Heart right ventricle (tissue), 16 donors: ENCODE measurements at regions not wholly inside any gene's neighbourhood (a gene's known extent, or its start where the extent isn't known, plus 50 kb on each side); places are given as distances from the start of the nearest gene placed in this dataset.
"Not testable (repeated sequence)": the region's sequence is repeated elsewhere in the genome, so short reads cannot be mapped to it uniquely, and the experiment has no call there.

Source experiments
- ATAC-seq, 8 donors: fragments of 200-7000 bp; cut with Tn5 transposase; one replicate each; pipeline ENCODE4 v1.9.1; 2020; ENCODE audit warnings: mild to moderate bottlenecking in 8 of 8, moderate library complexity in 8 of 8, moderate number of reproducible peaks in 1 of 8
- DNase-seq, 2 donors: peaks; one replicate each; pipeline ENCODE4 v3.0.0-alpha.2; 2020
- H3K27ac ChIP-seq, 10 donors: fragments of 200-600 bp; sonication (generic) in 2 of 10; one replicate each; pipeline versions ENCODE4 v1.5.0 to v1.8.0; 2020 to 2022; ENCODE audit warnings: mild to moderate bottlenecking in 3 of 10
- H3K27me3 ChIP-seq, 7 donors: fragments of 200-600 bp; one replicate each; pipeline ENCODE4 v1.8.0; 2021 to 2022; ENCODE audit warnings: mild to moderate bottlenecking in 2 of 7
- H3K36me3 ChIP-seq, 9 donors: fragments of 200-600 bp; sonication (generic) in 1 of 9; one replicate each; pipeline versions ENCODE4 v1.5.0 to v1.8.0; 2020 to 2022; ENCODE audit warnings: mild to moderate bottlenecking in 2 of 9
- H3K4me1 ChIP-seq, 9 donors: fragments of 200-600 bp; sonication (generic) in 1 of 9; one replicate each; pipeline versions ENCODE4 v1.5.0 to v1.8.0; 2020 to 2022; ENCODE audit warnings: mild to moderate bottlenecking in 4 of 9
- H3K4me3 ChIP-seq, 10 donors: fragments of 200-600 bp; sonication (generic) in 2 of 10; one replicate each; pipeline versions ENCODE4 v1.5.0 to v1.8.0; 2020 to 2022; ENCODE audit warnings: mild to moderate bottlenecking in 7 of 10, moderate library complexity in 2 of 10
- H3K9me3 ChIP-seq, 11 donors: fragments of 200-600 bp in 10 of 11; sonication (generic) in 2 of 11; one replicate each; pipeline versions ENCODE4 v1.5.0 to v1.8.0; 2013 to 2022; ENCODE audit warnings: mild to moderate bottlenecking in 2 of 11, control low read depth in 1 of 11, moderate library complexity in 1 of 11
- CTCF ChIP-seq, 9 donors: fragments of 200-600 bp; sonication (generic) in 2 of 9; IDR thresholded peaks; one replicate each; pipeline versions ENCODE4 v1.5.0 to v1.8.0; 2021 to 2022; ENCODE audit warnings: antibody characterized with exemption in 9 of 9, mild to moderate bottlenecking in 5 of 9, moderate library complexity in 1 of 9
- WGBS, 2 donors: extraction: QIAGEN DNeasy Blood & Tissue Kit; methylation state at CpG; one replicate each; pipeline ENCODE4 v1.1.7; 2013; ENCODE audit warnings: inconsistent platforms in 1 of 2; 5-methylcytosine and 5-hydroxymethylcytosine counted together
- intact Hi-C, 10 donors: fragments of 100-400 bp; cut with DNase I; formaldehyde crosslinking; loops; one replicate each; pipeline versions ENCODE4 v1.11.1 to v1.14.2; 2022
- donor health status: Arrhythmogenic right ventricular cardiomyopathy.
- donor health status: ischemic (EF 13 %, LVEDD 7.1; RV severe dilation, severe dysfunction).
- donor health status: healthy with polysubstance abuse.
- donor health status: DM: no; HTN: yes; CAD: no.
- donor health status: DM: no; HTN: no; CAD: no.
- donor health status: ischemic (EF 25% LVEDD 6.9; RV normal size, moderate dysfunction).
- donor health status: ischemic (EF 25% LVEDD 5.7; RV mildly dilated, moderate dysfunction).
- donor health status: healthy.
- donor health status: DM: yes; HTN: yes; CAD: no.
- donor health status: Ischemic cardiomyopathy.
- donor health status: ischemic (EF 35%, LVEDD 5.7; RV mildly dilated, moderate dysfunction).
- donor health status: nonischemic (EF 11% LVEDD 7.7; RV severe dilation, severe dysfunction).
- donor health status: DM: yes; HTN: yes; CAD: no.
- donor health status: PGD.
- donor health status: ischemic (EF 29% LVEDD 5.4; RV normal size, mild dysfunction).
- donor health status: nonischemic (EF 23%, LVEDD 6.1; RV moderate dilation, normal function).

GRCh38 chr10:52394246-52394645, 80.2 kb downstream of the DKK1 start:
- H3K4me3 ChIP-seq, result no peak overlapping the region
- DNase-seq (no peak), ATAC-seq (no peak)
- no peaks in the 10 kb centered on the region for H3K36me3 ChIP-seq
- H3K9me3 ChIP-seq, result no peaks in the 10 kb centered on the region
- no peak overlapping the region for H3K27ac ChIP-seq
- intact Hi-C loops, result no loop called here
- 59 to 73% methylated on average over 1 of the region's 1 CpG for WGBS, 2 donors
- H3K27me3 ChIP-seq, result no peaks in the 10 kb centered on the region
- no peak for TF ChIP-seq CTCF (IDR thresholded peaks at IDR 0.05)
- no peaks in the 10 kb centered on the region for H3K4me1 ChIP-seq

- intact Hi-C loops, result no loop called here
- H3K9me3 ChIP-seq, result peaks cover 0 to 29% (median 4%) of the 10 kb centered on the region in 11 donors
Measured at GRCh38 chr10:52400562-52400961, 86.5 kb downstream of the DKK1 start.

GRCh38 chr10:52403801-52404200, 89.7 kb downstream of the DKK1 start:
- intact Hi-C loops, H3K27ac ChIP-seq, ATAC-seq, H3K36me3 ChIP-seq, H3K27me3 ChIP-seq, DNase-seq, H3K4me1 ChIP-seq, H3K4me3 ChIP-seq: not testable (repeated sequence)
- H3K9me3 ChIP-seq, result peaks cover 0 to 30% (median 4%) of the 10 kb centered on the region in 11 donors
- 81 to 82% methylated on average over 3 of the region's 3 CpGs for WGBS, 2 donors

More at GRCh38 chr10:52400562-52400961, 86.5 kb downstream of the DKK1 start:
- no peak for DNase-seq
- Histone ChIP-seq H3K27ac (no peak overlapping the region), H3K4me1 (no peaks in the 10 kb centered on the region), H3K27me3 (no peaks in the 10 kb centered on the region), H3K36me3 (no peaks in the 10 kb centered on the region), H3K4me3 (no peak overlapping the region)
- 6 to 11% methylated on average over 1 of the region's 1 CpG for WGBS, 2 donors
- TF ChIP-seq CTCF (IDR thresholded peaks at IDR 0.05), result no peak
- ATAC-seq, result no peak

GRCh38 chr10:52409195-52409594, 95.1 kb downstream of the DKK1 start:
- no peaks in the 10 kb centered on the region for H3K27me3 ChIP-seq
- H3K4me1 ChIP-seq, result no peaks in the 10 kb centered on the region
- TF ChIP-seq CTCF (IDR thresholded peaks at IDR 0.05), result no peak
- H3K27ac ChIP-seq, result no peak overlapping the region
- H3K36me3 ChIP-seq, result no peaks in the 10 kb centered on the region
- H3K9me3 ChIP-seq, result peaks cover 0 to 5% (median 0%) of the 10 kb centered on the region in 11 donors
- intact Hi-C loops, result no loop called here
- DNase-seq (no peak), ATAC-seq (no peak)
- WGBS, 2 donors, result 70 to 73% methylated on average over 2 of the region's 2 CpGs
- no peak overlapping the region for H3K4me3 ChIP-seq

GRCh38 chr10:52409928-52410327, 95.8 kb downstream of the DKK1 start:
- WGBS, 2 donors, result 77 to 80% methylated on average over 2 of the region's 2 CpGs
- intact Hi-C loops, result no loop called here

More at GRCh38 chr10:52409928-52410327, 95.8 kb downstream of the DKK1 start:
- Histone ChIP-seq H3K27ac (no peak overlapping the region), H3K4me1 (no peaks in the 10 kb centered on the region), H3K27me3 (no peaks in the 10 kb centered on the region), H3K4me3 (no peak overlapping the region), H3K9me3 (peaks cover 0 to 5% (median 0%) of the 10 kb centered on the region in 11 donors), H3K36me3 (no peaks in the 10 kb centered on the region)
- no peak for TF ChIP-seq CTCF (IDR thresholded peaks at IDR 0.05)
- no peak for DNase-seq
- no peak for ATAC-seq
